NCI-H69 (cell line): ENCODE measurements at regions not wholly inside any gene's neighbourhood (a gene's known extent, or its start where the extent isn't known, plus 50 kb on each side); places are given as distances from the start of the nearest gene placed in this dataset.

Experiments used
- DNase-seq: peaks from one replicate; lab custom pipeline; 2025; lab: John Stamatoyannopoulos, UW

- no peak for DNase-seq
Measured at GRCh38 chr6:147757291-147757690, 248.8 kb downstream of the SAMD5 start.

- peak; percentile 22 for DNase-seq
Measured at GRCh38 chr6:147758303-147758702, 249.8 kb downstream of the SAMD5 start.

GRCh38 chr6:147759093-147759492 is 250.6 kb downstream of the SAMD5 start:
- DNase-seq: peak; percentile 18

GRCh38 chr6:147759536-147759935 is 251.0 kb downstream of the SAMD5 start:
- DNase-seq: no peak

DNA sequence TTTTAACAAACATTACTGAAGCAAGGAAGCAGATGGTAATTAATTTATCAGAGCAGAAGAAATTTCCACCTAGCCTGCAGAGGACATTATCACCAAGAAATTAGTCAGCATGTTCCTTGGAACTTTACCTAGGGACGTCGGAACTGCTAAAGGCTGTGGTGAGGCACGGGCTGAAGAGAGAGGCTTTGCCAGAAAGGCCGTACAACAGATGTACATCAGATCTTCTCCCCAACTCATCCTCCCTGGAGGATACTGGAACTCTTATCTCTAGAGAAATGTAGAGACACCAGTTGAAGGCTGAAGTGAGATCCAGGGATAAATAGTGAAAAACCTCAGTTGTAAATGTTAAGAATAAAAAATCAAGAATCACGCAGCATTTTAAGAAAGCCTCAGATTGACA is 257.1 kb downstream of the SAMD5 start:
- no peak for DNase-seq

GRCh38 chr6:147768969-147769368 is 260.5 kb downstream of the SAMD5 start:
- peak; percentile 17 for DNase-seq

GRCh38 chr6:147769496-147770087 is 261.1 kb downstream of the SAMD5 start:
- peak; percentile 36 for DNase-seq

DNA sequence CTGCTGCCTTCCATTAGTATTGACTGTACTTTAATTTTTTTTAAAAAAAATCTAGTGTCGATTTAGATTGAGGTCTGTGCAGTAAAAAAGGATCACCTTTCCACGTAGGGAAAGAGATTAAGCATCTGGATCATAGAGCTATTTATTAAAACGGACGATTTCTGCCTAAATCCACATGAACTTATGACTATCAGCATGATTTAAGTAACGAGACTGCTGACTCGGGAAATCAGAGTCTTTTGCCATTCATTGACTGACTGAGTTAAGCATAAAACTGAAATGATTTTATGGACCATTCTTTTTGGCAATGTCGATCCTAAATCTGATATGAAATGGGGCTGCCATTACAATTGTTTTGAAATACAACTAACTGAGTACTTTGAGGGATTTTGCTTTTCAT is 261.7 kb downstream of the SAMD5 start:
- no peak for DNase-seq

DNA sequence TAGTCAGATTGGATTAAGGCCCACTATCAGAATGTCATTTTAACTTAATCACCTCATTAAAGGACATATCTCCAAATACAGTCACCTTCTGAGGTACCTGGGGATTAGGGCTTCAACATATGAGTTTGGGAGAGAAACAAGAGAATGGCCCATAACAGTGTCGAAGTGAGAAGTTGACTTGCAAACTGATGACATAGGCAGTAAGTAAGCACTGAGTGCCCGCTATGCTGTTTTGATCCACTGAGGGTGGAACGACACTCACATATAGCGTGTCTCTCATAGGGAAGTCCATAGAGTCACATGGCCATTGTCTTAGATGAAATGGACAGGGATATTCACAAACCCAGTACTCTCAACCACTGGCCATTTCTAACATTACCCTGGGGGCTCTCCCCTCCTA is 264.2 kb downstream of the SAMD5 start:
- no peak for DNase-seq

DNA sequence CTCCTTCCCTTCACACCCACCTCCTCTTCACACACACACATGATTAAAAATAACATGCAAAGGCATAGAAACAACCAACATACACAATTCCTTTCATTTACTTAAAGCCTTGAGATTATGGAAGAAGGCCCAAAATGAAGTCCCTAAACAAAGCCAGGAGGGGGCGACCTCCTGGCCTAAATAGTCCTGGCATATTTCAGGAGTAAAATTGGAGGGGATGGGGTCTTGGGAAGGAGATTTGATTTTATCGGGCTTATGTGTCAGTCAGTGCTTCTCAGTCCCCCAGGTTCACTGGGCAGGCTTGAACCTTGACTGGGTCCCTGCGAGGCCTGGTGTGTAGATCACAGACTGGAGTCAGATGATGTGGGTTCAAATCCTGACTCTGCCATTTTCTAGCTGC is 266.4 kb downstream of the SAMD5 start:
- DNase-seq: peak; percentile 49

DNA sequence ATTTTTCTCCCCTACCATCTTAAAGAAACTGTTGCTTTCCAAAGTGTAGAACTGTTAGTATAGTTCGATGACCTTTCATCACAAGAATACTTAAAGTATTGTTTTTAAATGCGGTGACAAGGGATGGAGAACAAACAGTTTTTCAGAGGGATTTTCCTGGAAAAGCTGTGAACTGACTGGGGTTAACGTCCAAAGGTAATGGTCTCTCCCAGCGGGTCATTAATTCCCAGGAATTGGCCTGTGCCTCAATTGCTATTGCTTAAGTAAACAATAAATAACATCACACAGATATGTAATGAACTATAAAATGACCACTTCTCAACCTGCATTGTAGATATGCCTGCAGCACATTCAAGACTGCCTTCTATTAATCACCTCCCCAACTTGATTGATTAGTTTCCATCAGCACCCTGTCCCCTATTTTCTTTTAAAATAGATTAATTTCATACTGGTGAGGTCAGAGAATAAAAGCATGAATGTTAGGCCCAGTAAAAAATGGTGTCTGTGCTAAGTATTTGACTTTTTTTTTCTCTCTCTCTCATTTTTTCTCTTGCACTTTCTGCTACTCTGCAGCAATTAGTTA is 268.2 kb downstream of the SAMD5 start:
- DNase-seq: no peak

- DNase-seq: peak; percentile 7
Measured at GRCh38 chr6:147779624-147780023, 271.1 kb downstream of the SAMD5 start.

- DNase-seq: peak; percentile 92
Measured at GRCh38 chr6:147782302-147782701, 273.8 kb downstream of the SAMD5 start.

- DNase-seq: no peak
Measured at GRCh38 chr6:147784371-147784770, 275.9 kb downstream of the SAMD5 start.

GRCh38 chr6:147787417-147787816 is 278.9 kb downstream of the SAMD5 start:
- DNase-seq: peak; percentile 32

- DNase-seq: no peak
Measured at GRCh38 chr6:147789430-147789947, 281.0 kb downstream of the SAMD5 start.

- DNase-seq: no peak
Measured at GRCh38 chr6:147793871-147794643, 285.6 kb downstream of the SAMD5 start.

- peak; percentile 24 for DNase-seq
Measured at GRCh38 chr6:147802459-147802858, 294.0 kb downstream of the SAMD5 start.

GRCh38 chr6:147805155-147805554 is 296.7 kb downstream of the SAMD5 start:
- peak; percentile 64 for DNase-seq

DNA sequence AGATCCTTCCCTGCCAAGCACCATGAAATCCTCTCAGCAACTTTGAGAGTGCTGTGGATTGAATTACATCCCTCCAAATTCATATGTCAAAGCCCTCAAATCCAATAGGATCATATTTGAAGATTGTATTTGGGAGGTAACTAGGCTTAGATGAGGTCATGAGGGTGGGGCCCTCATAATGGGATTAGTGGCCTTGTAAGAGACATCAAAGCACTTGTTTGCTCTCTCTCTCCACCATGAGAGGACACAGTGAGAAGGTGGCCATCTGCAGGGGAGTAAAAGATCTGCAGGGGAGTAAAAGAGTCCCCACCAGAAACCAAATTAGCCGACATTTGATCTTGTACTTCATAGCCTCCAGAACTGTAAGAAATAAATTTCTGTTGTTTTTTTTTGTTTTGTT is 298.2 kb downstream of the SAMD5 start:
- DNase-seq: peak; percentile 22

DNA sequence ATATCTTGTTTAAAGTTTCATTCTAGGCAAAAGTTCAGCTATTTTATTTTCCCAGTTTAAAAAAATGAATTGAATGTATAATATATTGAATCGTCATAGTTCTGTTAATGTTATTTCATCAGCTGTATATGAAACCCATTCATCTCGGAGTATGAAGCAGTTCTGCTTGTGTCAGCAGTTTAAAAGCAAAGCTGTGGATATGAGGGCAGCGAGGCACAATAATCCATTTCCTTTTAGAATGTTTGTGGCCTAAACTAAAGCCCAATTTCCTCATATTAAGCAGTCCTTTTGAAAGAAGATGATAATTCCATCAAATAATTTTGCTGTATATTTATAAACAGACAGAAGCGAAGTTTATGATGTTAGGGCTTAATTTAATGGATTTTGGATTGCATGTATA is 300.1 kb downstream of the SAMD5 start:
- DNase-seq: no peak

DNA sequence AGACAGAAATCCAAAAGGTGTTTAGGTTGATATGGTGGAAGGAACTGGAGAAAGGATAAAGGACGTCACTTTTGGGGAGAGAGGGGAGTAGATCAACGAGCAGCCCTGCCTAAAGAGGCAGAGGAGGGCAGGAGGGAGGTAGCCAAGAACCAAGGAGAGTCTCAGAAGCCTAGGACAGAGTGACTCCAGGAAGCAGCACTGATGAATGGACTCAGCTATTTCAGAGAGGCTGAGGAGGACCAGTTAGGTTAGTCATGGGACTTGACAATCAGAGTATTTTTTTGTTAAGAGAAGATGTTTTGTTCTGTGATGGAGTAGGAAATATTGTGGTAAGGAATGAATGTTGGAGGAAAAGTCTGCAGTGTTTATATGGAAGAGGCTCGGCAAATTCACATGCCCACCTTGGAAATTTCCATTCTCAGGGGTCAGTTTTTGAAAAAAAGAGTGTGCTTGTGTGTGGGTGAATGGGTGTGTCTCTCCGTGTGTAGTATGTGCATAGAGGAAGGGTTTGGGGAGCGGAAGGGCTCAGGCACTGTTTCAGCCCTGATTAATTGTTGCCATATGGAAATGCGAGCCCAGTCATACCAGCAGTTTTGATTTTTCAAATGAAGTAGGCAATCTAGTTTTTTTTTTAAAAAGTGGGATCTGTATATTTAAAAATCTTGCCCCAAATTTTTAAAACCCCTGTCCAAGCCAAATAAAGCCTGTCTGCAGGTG is 303.6 kb downstream of the SAMD5 start:
- no peak for DNase-seq
